KMS-11 (cell line): ENCODE measurements at regions not wholly inside any gene's neighbourhood (a gene's known extent, or its start where the extent isn't known, plus 50 kb on each side); places are given as distances from the start of the nearest gene placed in this dataset.

Experiments used
- H2AFZ ChIP-seq: fragments of 200-600 bp; sonication (generic); 2 replicates; pipeline ENCODE4 v1.6.1; 2016; ENCODE audit warnings: antibody characterized with exemption, mixed run types, low read depth
- H3K27ac ChIP-seq: fragments of 200-600 bp; sonication (generic); 2 replicates; pipeline ENCODE4 v1.6.1; 2016; ENCODE audit warnings: mild to moderate bottlenecking, mixed run types
- H3K27me3 ChIP-seq: fragments of 200-600 bp; sonication (generic); 2 replicates; pipeline ENCODE4 v1.6.1; 2017; ENCODE audit warnings: mild to moderate bottlenecking, low read depth, mixed run types, moderate library complexity; ENCODE audit not compliant: insufficient read depth
- H3K36me3 ChIP-seq: fragments of 200-600 bp; sonication (generic); 2 replicates; pipeline ENCODE4 v1.6.1; 2017; ENCODE audit warnings: mild to moderate bottlenecking, mixed run types; ENCODE audit not compliant: insufficient read depth
- H3K4me1 ChIP-seq: fragments of 200-600 bp; sonication (generic); 2 replicates; pipeline ENCODE4 v1.6.1; 2016; ENCODE audit warnings: mild to moderate bottlenecking, low read depth, mixed run types; ENCODE audit not compliant: poor library complexity, severe bottlenecking
- H3K4me2 ChIP-seq: fragments of 200-600 bp; sonication (generic); 2 replicates; pipeline ENCODE4 v1.7.0; 2016; ENCODE audit warnings: mild to moderate bottlenecking, mixed run types
- H3K4me3 ChIP-seq: fragments of 200-600 bp; sonication (generic); IDR thresholded peaks from 2 replicates; pipeline ENCODE4 v1.6.1; 2017; ENCODE audit warnings: low read depth, low read length, mixed read lengths; ENCODE audit not compliant: insufficient read depth
- H3K79me2 ChIP-seq: fragments of 200-600 bp; sonication (generic); 2 replicates; pipeline ENCODE4 v1.6.1; 2016; ENCODE audit warnings: low read depth, mixed run types; ENCODE audit not compliant: insufficient read depth
- H3K9ac ChIP-seq: fragments of 200-600 bp; sonication (generic); 2 replicates; pipeline ENCODE4 v1.6.1; 2016; ENCODE audit warnings: mild to moderate bottlenecking, mixed run types
- H4K20me1 ChIP-seq: fragments of 200-600 bp; sonication (generic); 2 replicates; pipeline ENCODE4 v1.6.1; 2016; ENCODE audit warnings: mild to moderate bottlenecking, mixed run types; ENCODE audit not compliant: insufficient read depth
- CTCF ChIP-seq: fragments of 200-600 bp; sonication (generic); conservative IDR thresholded peaks from 2 replicates; pipeline ENCODE4 v1.6.1; 2017; ENCODE audit warnings: low read depth, mild to moderate bottlenecking, antibody characterized with exemption, low read length, moderate library complexity, mixed read lengths

- Histone ChIP-seq H3K4me2 (no peak overlapping the region), H3K36me3 (no peaks in the 10 kb centered on the region), H2AFZ (no peak overlapping the region), H4K20me1 (no peaks in the 10 kb centered on the region), H3K9ac (no peak overlapping the region), H3K27me3 (no peaks in the 10 kb centered on the region), H3K4me3 (no peak overlapping the region), H3K27ac (no peak overlapping the region), H3K79me2 (no peaks in the 10 kb centered on the region), H3K4me1 (no peaks in the 10 kb centered on the region)
- TF ChIP-seq CTCF, result no peak
Observed at GRCh38 chr7:152987656-152988055, 228.1 kb downstream of the ACTR3B start.

GRCh38 chr7:152989889-152990380 is 230.4 kb downstream of the ACTR3B start:
- H3K79me2 ChIP-seq, result no peaks in the 10 kb centered on the region
- H2AFZ ChIP-seq, result no peak overlapping the region
- no peaks in the 10 kb centered on the region for H4K20me1 ChIP-seq
- H3K36me3 ChIP-seq, result no peaks in the 10 kb centered on the region
- H3K27me3 ChIP-seq, result no peaks in the 10 kb centered on the region
- no peak overlapping the region for H3K27ac ChIP-seq
- no peaks in the 10 kb centered on the region for H3K4me1 ChIP-seq
- H3K4me2 ChIP-seq, result no peak overlapping the region
- H3K4me3 ChIP-seq, result no peak overlapping the region
- H3K9ac ChIP-seq, result no peak overlapping the region
- no peak for TF ChIP-seq CTCF

GRCh38 chr7:152998420-152998819 is 238.9 kb downstream of the ACTR3B start:
- TF ChIP-seq CTCF, result no peak
- no peak overlapping the region for H3K4me2 ChIP-seq
- no peak overlapping the region for H3K9ac ChIP-seq
- H3K4me3 ChIP-seq, result no peak overlapping the region
- H4K20me1 ChIP-seq, result no peaks in the 10 kb centered on the region
- H3K4me1 ChIP-seq, result no peaks in the 10 kb centered on the region
- no peaks in the 10 kb centered on the region for H3K27me3 ChIP-seq
- no peaks in the 10 kb centered on the region for H3K36me3 ChIP-seq
- H2AFZ ChIP-seq, result no peak overlapping the region
- no peaks in the 10 kb centered on the region for H3K79me2 ChIP-seq
- H3K27ac ChIP-seq, result no peak overlapping the region

GRCh38 chr7:153002115-153002514 is 242.6 kb downstream of the ACTR3B start:
- H3K4me1 ChIP-seq, result no peaks in the 10 kb centered on the region
- H3K27me3 ChIP-seq, result no peaks in the 10 kb centered on the region
- H3K4me2 ChIP-seq, result no peak overlapping the region
- no peak overlapping the region for H2AFZ ChIP-seq
- no peaks in the 10 kb centered on the region for H4K20me1 ChIP-seq
- no peak for TF ChIP-seq CTCF
- H3K9ac ChIP-seq, result no peak overlapping the region
- H3K36me3 ChIP-seq, result no peaks in the 10 kb centered on the region
- H3K79me2 ChIP-seq, result no peaks in the 10 kb centered on the region
- no peak overlapping the region for H3K27ac ChIP-seq
- H3K4me3 ChIP-seq, result no peak overlapping the region
